Ureter (tissue), 1 donor: ENCODE measurements at regions not wholly inside any gene's neighbourhood (a gene's known extent, or its start where the extent isn't known, plus 50 kb on each side); places are given as distances from the start of the nearest gene placed in this dataset.

Experiments
- DNase-seq: peaks from one replicate; pipeline ENCODE4 v3.0.0-alpha.2; 2020; ENCODE audit warnings: low spot score
- donor health status: DM: yes; HTN: yes; CAD: no.

- no peak for DNase-seq
Measured at GRCh38 chr13:106173891-106174610, 361.4 kb downstream of the EFNB2 start.

- no peak for DNase-seq
Measured at GRCh38 chr13:106173346-106173745, 362.1 kb downstream of the EFNB2 start.

- DNase-seq, result no peak
Measured at GRCh38 chr13:106172176-106172905, 363.1 kb downstream of the EFNB2 start.

- DNase-seq, result no peak
Measured at GRCh38 chr13:106163426-106163825, 372.0 kb downstream of the EFNB2 start.

DNA sequence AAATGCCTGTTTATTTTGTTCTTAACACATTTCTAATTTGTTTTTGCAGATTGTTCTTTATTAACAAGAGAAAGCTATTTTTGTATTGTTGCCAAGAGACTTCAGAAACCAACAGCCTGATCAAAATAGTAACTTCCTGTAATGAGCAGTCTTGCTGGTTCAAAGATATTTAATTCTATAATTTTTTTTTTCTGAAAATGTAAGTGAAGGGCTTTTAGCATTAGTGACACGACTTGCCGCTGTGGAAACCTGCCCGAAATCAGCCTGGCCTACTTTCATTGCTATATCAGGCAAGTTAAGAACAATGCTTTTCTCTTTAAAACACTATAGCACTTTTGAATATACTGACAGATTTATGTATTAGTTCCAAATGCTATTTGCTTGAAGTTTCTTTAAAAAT is 374.3 kb downstream of the EFNB2 start:
- no peak for DNase-seq

DNA sequence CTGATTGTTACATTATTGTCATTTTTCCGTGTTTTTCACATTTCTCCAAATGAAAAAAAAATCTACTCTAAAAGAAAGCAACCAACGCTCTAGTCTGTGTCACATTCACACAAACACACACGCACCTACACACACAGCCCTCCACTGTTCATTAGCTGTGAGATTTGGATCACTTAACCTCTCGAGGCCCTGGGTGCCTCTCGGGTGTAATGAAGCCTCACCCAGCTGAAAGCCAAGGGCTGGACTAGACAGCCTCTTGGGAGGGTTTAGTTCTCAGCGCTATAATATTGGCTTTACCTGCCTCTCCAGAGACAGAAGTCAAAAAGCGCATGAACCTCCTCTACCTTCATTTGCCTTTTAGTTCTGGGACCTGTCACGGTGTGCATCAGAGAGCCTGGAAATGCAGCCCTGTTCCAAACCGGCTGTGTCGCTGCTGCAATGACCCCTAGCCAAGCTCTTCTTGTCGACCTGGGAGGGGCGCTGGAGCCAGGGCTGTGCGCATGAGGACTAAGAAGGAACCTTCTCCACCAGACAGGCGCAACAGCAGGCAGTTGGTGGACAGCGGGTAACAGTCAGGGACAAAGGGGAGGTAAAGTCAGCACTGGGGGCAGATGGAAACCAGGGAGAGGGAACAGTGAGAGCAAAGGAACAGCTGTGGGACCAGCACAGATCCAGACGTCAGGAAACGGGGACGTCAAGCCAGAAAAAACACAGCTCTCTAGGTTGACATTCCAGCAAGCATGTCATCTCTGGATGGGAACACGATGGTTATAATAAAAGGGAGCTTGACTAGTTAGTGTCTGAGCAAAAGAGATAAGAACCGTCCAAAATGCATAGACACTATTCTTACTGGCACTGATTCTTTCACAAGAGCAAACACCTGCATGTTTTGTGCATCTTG is 375.9 kb downstream of the EFNB2 start:
- DNase-seq, result no peak

DNA sequence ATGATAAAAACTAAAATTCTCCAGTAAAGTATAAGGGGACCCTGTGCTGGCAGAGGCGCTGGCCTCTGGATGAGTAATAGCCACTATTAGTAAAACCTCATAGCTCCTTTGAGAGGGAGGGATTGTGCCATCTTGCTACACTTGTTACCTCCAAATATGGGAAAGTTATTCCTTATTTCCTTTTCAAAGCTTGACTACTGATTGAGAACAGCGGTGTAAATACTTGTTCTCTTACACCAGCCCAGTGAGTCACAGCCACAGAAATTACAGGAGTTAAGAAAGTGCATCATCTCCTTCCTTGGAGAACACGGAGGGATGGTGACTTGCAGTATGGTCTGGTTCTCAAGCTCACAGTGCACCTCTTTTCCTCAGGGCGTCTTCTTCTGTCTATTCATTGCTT is 379.0 kb downstream of the EFNB2 start:
- no peak for DNase-seq

DNA sequence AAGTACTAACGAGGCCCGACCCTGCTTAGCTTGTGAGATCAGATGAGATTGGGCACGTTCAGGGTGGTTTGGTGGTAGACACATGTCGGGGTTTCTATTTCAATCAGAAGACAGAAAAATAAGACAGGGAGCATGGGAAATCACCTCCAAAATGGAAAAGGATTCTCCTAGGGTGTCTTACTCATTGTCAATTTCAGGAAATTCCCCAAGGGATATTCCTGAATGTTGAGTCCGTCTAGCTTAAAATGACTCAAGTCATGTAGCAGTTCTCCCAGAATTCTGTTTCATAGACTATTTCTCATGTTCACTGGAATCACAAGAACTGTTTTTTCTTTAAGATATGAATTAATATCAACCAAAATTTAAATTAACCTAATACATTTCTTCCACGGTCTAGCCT is 380.1 kb downstream of the EFNB2 start:
- no peak for DNase-seq

- DNase-seq, result no peak
Measured at GRCh38 chr13:106153876-106154275, 381.6 kb downstream of the EFNB2 start.

- no peak for DNase-seq
Measured at GRCh38 chr13:106153041-106153440, 382.4 kb downstream of the EFNB2 start.

DNA sequence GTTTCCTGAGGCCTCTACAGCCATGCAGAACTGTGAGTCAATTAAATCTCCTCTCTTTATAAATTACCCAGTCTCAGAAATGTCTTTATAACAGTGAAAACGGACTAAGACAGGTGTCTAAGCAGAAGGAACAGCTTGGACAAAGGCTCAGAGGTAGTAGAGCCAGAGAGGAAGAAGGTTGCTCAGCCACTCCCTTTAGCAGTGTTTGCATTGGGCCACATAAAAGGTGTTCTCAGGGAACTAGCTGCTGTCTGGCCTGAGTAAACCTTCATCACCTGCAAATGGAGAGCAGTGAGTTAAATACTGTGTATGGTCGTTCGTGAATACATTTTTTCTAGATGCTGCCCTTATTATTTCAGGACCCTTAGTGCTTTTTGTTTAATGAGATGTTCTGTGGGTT is 383.4 kb downstream of the EFNB2 start:
- no peak for DNase-seq

DNA sequence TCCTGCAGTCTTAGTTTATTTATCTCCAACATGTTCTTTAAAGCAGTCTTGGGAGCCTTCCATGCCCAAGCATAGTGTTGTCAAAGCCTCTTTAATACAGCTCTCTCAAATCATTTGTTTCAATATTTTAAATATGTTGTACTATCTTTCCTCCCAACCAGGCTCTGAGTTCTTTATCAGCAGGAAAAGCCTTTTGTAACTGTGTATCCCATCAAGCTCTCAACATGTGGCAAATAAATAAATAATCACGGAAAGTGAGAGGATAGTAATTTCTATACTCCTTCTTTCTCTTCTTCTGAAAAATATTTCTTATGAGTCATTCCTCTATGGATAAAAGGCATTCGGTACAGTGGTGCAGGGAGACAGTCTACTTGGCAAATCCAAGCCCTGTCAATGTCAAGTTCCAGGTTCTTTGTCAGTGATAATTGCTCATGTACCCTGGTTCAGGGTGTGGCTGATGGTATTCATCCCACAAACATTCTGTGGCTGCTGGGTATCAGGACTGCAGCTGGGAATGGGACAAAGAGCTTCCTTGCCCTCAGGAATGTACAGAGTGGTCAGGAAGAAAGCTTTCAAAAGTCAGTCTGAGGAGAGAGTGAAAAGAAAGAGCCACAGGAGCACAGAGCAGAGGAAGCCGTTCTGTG is 384.3 kb downstream of the EFNB2 start:
- no peak for DNase-seq

- no peak for DNase-seq
Measured at GRCh38 chr13:106145997-106146864, 389.2 kb downstream of the EFNB2 start.

GRCh38 chr13:106145070-106145469 is 390.4 kb downstream of the EFNB2 start:
- no peak for DNase-seq

- no peak for DNase-seq
Measured at GRCh38 chr13:106143930-106144709, 391.3 kb downstream of the EFNB2 start.

DNA sequence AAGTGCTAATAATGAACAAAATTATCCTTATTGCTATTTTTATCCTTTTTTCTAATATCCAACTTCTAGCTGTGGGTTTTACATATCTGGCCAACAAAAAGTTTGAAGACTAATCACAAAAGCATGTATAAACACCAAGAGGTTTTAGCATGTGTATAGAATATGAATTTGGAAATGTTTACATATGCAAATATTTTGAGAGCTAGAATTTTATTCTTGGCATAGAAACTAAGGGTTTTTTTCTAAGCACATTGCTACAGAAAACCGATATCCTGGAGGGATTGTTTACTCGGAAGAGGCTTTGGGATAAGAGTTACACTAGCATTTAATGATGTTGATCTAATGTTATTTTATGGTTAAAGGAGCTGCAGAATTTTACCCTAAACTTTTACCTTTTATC is 392.1 kb downstream of the EFNB2 start:
- no peak for DNase-seq

DNA sequence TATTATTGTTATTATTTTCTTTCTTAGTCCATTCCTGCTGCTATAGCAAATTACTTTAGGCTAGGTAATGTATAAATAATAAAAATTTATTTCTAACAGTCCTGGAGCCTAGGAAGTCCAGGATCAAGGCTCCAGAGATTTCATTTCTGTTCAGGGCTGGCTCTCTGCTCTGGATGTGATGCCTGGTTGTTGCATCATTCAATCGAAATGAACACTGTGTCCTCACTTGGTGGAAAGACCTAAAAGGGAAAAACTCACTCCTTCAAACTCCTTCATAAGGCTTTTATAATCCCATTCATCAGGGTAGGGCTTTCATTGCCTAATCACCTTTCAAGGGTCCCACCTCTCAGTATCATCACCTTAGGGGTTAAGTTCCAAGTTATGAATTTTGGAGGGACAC is 395.0 kb downstream of the EFNB2 start:
- DNase-seq, result no peak

- no peak for DNase-seq
Measured at GRCh38 chr13:106139942-106140341, 395.5 kb downstream of the EFNB2 start.

DNA sequence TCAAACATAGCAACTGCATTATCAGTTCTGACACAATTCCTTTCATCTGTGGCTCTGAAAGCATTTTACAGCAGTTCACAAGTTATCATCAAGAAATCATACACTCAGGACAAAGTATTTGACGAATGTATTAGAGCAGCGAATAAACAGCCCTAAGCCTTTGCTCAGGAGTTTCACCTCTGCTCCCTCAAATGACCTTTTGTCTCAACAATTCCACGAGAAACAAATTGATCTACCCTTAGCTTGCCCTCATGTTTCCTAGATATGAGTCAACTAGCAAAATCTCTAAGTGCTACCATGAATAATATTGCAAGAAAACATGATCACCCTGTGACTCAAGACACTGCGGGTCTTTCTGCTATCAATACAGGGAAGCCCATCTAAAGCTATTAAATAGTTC is 396.1 kb downstream of the EFNB2 start:
- no peak for DNase-seq

GRCh38 chr13:106138620-106139019 is 396.8 kb downstream of the EFNB2 start:
- no peak for DNase-seq
